Neutrophil (primary cell): ENCODE measurements at regions not wholly inside any gene's neighbourhood (a gene's known extent, or its start where the extent isn't known, plus 50 kb on each side); places are given as distances from the start of the nearest gene placed in this dataset.

ENCODE experiments used
- H3K27ac ChIP-seq: fragments of 200-600 bp; sonication (generic); 2 replicates; pipeline ENCODE4 v1.5.1; 2016; ENCODE audit warnings: mild to moderate bottlenecking, moderate library complexity
- H3K27me3 ChIP-seq: fragments of 200-600 bp; sonication (generic); 2 replicates; pipeline ENCODE4 v1.6.0; 2016; ENCODE audit warnings: mild to moderate bottlenecking
- H3K36me3 ChIP-seq: fragments of 200-600 bp; sonication (generic); 2 replicates; pipeline ENCODE4 v1.5.1; 2017
- H3K4me1 ChIP-seq, 2 experiments: fragments of 200-600 bp in 1 of 2; sonication (generic) in 1 of 2; 1 replicate in 1 of 2; 2 replicates in 1 of 2; pipeline versions ENCODE4 v1.5.1 to v1.6.1; 2013 to 2016; ENCODE audit warnings: low read depth in 1 of 2, low read length in 1 of 2, mild to moderate bottlenecking in 1 of 2, moderate library complexity in 1 of 2; ENCODE audit not compliant: control insufficient read depth in 1 of 2, insufficient read depth in 1 of 2
- H3K4me3 ChIP-seq, 2 experiments: fragments of 200-600 bp in 1 of 2; sonication (generic) in 1 of 2; 1 replicate in 1 of 2; 2 replicates in 1 of 2; pipeline ENCODE4 v1.5.1; 2013 to 2016; ENCODE audit warnings: low read depth in 1 of 2, low read length in 1 of 2, mild to moderate bottlenecking in 1 of 2, moderate library complexity in 1 of 2
- H3K9me3 ChIP-seq: fragments of 200-600 bp; sonication (generic); 2 replicates; pipeline ENCODE4 v1.5.1; 2016
- TF ChIP-seq, protein P1 (sequence below): fragments of 200-600 bp; sonication (generic); IDR thresholded peaks from 2 replicates; pipeline ENCODE4 v1.5.1; 2016; ENCODE audit warnings: antibody characterized with exemption

DNA sequence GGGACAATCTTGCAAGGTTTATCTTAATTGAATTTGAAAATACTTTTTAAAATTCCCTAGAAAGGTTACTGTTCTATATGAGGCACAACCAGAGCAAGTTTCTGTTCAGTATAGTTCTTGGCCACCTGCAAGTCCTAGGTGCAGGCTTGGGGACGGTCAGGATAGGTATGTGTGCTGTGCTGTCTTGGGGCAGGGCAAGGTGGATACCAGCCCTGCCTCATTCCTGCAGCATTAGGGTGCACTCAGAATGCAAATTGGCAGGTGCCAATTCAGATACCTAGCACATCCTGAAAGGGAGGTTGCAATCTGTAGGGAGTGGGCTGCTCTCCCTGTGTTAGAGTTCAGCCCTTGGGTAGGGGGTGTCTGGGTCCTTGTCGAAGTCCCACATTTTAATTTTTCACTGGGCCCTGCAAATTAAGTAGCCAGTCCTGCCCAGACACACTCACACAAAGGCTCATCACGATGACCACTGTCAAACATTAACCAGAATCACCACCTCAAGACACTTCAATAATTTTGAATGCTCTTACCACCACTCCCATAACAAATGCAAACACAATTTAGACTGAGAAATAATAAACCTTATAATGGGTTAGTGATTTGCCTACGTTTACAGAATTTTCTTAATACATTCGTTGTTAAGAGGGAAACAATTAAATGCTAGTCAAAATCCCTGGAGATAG lies 838.0 kb upstream of the NR2F2 start:
- TF ChIP-seq, protein P1, sequence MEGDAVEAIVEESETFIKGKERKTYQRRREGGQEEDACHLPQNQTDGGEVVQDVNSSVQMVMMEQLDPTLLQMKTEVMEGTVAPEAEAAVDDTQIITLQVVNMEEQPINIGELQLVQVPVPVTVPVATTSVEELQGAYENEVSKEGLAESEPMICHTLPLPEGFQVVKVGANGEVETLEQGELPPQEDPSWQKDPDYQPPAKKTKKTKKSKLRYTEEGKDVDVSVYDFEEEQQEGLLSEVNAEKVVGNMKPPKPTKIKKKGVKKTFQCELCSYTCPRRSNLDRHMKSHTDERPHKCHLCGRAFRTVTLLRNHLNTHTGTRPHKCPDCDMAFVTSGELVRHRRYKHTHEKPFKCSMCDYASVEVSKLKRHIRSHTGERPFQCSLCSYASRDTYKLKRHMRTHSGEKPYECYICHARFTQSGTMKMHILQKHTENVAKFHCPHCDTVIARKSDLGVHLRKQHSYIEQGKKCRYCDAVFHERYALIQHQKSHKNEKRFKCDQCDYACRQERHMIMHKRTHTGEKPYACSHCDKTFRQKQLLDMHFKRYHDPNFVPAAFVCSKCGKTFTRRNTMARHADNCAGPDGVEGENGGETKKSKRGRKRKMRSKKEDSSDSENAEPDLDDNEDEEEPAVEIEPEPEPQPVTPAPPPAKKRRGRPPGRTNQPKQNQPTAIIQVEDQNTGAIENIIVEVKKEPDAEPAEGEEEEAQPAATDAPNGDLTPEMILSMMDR, result no peak
- Histone ChIP-seq H3K9me3 (no peaks in the 10 kb centered on the region), H3K36me3 (no peaks in the 10 kb centered on the region), H3K27ac (no peak overlapping the region), H3K4me3 (no peak overlapping the region), H3K4me1 (no peaks in the 10 kb centered on the region), H3K27me3 (no peaks in the 10 kb centered on the region)

GRCh38 chr15:95494971-95495541 lies 835.4 kb upstream of the NR2F2 start:
- TF ChIP-seq, protein P1, result no peak
- Histone ChIP-seq H3K27me3 (no peaks in the 10 kb centered on the region), H3K4me3 (no peak overlapping the region), H3K27ac (no peak overlapping the region), H3K4me1 (no peaks in the 10 kb centered on the region), H3K36me3 (no peaks in the 10 kb centered on the region), H3K9me3 (no peaks in the 10 kb centered on the region)

- Histone ChIP-seq H3K4me3 (no peak overlapping the region), H3K27ac (no peak overlapping the region), H3K27me3 (no peaks in the 10 kb centered on the region), H3K4me1 (no peaks in the 10 kb centered on the region), H3K9me3 (no peaks in the 10 kb centered on the region), H3K36me3 (no peaks in the 10 kb centered on the region)
- TF ChIP-seq, protein P1, result no peak
These were observed 832.9 kb upstream of the NR2F2 start for GRCh38 chr15:95497634-95498033.

GRCh38 chr15:95498961-95499360 lies 831.5 kb upstream of the NR2F2 start:
- Histone ChIP-seq H3K4me3 (no peak overlapping the region), H3K27ac (no peak overlapping the region), H3K27me3 (no peaks in the 10 kb centered on the region), H3K36me3 (no peaks in the 10 kb centered on the region), H3K9me3 (no peaks in the 10 kb centered on the region), H3K4me1 (no peaks in the 10 kb centered on the region)
- TF ChIP-seq, protein P1, result no peak

GRCh38 chr15:95499397-95499796 lies 831.1 kb upstream of the NR2F2 start:
- Histone ChIP-seq H3K9me3 (no peaks in the 10 kb centered on the region), H3K4me1 (no peaks in the 10 kb centered on the region), H3K36me3 (no peaks in the 10 kb centered on the region), H3K4me3 (no peak overlapping the region), H3K27me3 (no peaks in the 10 kb centered on the region), H3K27ac (no peak overlapping the region)
- TF ChIP-seq, protein P1, result no peak
